SHP77 (cell line): ENCODE measurements at regions not wholly inside any gene's neighbourhood (a gene's known extent, or its start where the extent isn't known, plus 50 kb on each side); places are given as distances from the start of the nearest gene placed in this dataset.
"Not testable (repeated sequence)": the region's sequence is repeated elsewhere in the genome, so short reads cannot be mapped to it uniquely, and the experiment has no call there.

ENCODE experiments used
- DNase-seq, 2 experiments: peaks; one replicate each; lab custom pipeline; 2025; lab: John Stamatoyannopoulos, UW

- DNase-seq, result no peak
Observed at GRCh38 chr1:59177756-59178155, 119.1 kb upstream of the FGGY start.

GRCh38 chr1:59178339-59179187, 118.3 kb upstream of the FGGY start:
- no peak for DNase-seq

- DNase-seq, result no peak
Observed at GRCh38 chr1:59179673-59180072, 117.2 kb upstream of the FGGY start.

- no peak for DNase-seq
Observed at GRCh38 chr1:59180735-59181134, 116.2 kb upstream of the FGGY start.

- DNase-seq, result no peak
Observed at GRCh38 chr1:59183749-59184317, 113.1 kb upstream of the FGGY start.

- no peak for DNase-seq
Observed at GRCh38 chr1:59184365-59184905, 112.5 kb upstream of the FGGY start.

- no peak for DNase-seq
Observed at GRCh38 chr1:59185163-59185860, 111.6 kb upstream of the FGGY start.

GRCh38 chr1:59186656-59187055, 110.2 kb upstream of the FGGY start:
- DNase-seq, result no peak

GRCh38 chr1:59188413-59189213, 108.3 kb upstream of the FGGY start:
- DNase-seq, result no peak

- no peak for DNase-seq
Observed at GRCh38 chr1:59193443-59194093, 103.3 kb upstream of the FGGY start.

- DNase-seq, result no peak
Observed at GRCh38 chr1:59194621-59195020, 102.3 kb upstream of the FGGY start.

- no peak for DNase-seq
Observed at GRCh38 chr1:59195151-59195550, 101.7 kb upstream of the FGGY start.

GRCh38 chr1:59198564-59198963, 98.3 kb upstream of the FGGY start:
- no peak for DNase-seq

- DNase-seq, result no peak
Observed at GRCh38 chr1:59199147-59199546, 97.7 kb upstream of the FGGY start.

GRCh38 chr1:59199719-59200376, 97.0 kb upstream of the FGGY start:
- peak; percentile 75 to 78 for DNase-seq

- DNase-seq, result no peak
Observed at GRCh38 chr1:59201341-59201740, 95.6 kb upstream of the FGGY start.

- no peak for DNase-seq
Observed at GRCh38 chr1:59202455-59202854, 94.4 kb upstream of the FGGY start.

- no peak for DNase-seq
Observed at GRCh38 chr1:59204001-59204400, 92.9 kb upstream of the FGGY start.

GRCh38 chr1:59206616-59207015, 90.3 kb upstream of the FGGY start:
- DNase-seq, result not testable (repeated sequence)

- not testable (repeated sequence) for DNase-seq
Observed at GRCh38 chr1:59210430-59210829, 86.5 kb upstream of the FGGY start.

- DNase-seq, result peak; percentile 22 to 30
Observed at GRCh38 chr1:59212706-59213105, 84.2 kb upstream of the FGGY start.
